ENCODE measurements at regions not wholly inside any gene's neighbourhood (a gene's known extent, or its start where the extent isn't known, plus 50 kb on each side); places are given as distances from the start of the nearest gene placed in this dataset.
A peak's percentile ranks its signal among the peaks of the same experiment; 100 is the strongest.

DNA sequence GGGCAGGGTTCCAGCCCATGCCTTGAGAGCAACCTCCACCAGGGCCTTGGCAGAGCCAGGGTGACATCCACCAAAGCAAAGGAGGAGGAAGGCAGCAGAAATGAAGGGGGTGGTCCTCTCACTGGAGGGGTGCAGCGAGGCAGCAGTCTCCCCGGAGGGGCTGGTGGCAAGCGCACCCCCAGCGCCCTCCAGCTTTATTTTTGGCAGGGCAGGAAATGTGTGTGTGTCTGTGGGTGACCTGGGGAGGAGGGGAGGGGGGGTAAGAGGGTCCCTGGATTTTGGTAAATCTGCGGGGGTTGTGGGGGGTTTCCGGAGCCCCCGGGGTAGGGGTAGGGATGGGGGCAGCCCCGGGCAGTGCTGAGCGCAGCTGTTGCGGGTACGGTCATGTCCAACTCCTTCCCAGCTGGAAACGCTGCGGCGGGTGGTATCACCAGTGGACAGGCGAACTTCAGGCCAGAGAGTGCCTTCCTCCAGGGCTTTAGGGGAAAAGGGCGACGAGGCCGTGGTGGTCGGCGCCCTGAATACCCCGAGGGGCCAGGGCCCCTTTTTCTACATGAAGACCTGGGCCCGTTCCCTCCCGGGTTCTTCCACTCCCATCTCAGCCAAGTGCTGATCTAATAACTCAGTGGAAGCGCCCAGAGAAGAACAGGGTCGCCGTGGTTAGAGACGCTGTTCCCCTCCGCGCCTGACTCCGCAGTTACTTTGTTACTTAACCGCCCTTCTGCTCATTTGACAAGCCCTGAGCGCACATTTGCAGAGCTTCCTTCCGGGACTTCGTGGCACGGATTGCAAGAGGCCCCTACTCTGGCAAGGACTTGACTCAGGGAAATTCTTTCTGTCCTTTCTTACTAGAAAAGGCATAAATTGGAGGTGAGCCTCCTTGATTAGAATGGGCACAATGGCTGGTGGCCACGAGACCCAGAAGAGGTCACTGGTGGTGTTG lies 55.2 kb downstream of the FOS start:
- peak; percentile 49 for DNase-seq (ENCODE audit: low spot score)

DNA sequence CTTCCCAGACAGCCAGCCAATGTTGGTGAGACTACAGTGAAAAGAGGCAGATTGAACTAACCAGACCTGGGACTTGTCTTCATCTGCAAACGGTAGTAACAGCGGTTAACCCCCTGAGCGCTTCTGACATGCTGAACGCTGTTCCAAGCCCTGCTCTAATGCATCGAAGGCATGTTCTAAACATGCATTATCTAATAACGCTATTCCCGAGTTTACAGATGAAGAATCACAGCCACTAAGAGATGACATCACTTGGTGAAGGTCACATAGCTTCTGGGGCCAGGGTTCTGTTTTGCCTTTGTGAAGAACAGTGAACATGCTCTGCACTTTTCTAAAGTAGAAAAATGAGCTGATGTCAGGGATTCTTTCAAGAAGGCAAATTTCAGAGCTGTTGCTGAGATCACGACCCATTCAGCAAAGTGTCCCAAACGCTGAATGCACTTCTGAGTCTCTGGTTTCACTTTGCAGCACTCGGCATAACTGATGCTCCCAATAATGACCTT lies 56.0 kb downstream of the FOS start:
- no peak for DNase-seq (ENCODE audit: low spot score)

DNA sequence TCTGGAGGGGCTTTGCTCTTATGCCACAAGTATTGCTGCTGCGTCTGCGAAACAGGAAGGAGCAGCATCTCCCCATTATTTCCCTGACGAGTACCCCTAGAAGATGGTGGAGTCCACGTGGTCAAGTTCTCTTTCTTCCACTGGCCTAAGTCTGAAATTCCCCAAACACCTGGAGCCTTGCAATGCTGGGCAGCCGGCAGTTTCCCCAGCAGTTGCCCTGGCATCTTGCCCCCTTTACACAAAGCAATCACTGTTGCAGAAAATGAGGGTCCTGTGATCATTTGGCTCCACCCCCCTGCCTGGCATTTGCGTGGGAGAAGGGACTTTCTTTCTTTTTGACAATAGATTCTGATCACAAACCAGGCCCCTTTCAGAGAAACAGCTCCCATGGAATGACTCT lies 56.9 kb downstream of the FOS start:
- peak; percentile 65 for DNase-seq (ENCODE audit: low spot score)

DNA sequence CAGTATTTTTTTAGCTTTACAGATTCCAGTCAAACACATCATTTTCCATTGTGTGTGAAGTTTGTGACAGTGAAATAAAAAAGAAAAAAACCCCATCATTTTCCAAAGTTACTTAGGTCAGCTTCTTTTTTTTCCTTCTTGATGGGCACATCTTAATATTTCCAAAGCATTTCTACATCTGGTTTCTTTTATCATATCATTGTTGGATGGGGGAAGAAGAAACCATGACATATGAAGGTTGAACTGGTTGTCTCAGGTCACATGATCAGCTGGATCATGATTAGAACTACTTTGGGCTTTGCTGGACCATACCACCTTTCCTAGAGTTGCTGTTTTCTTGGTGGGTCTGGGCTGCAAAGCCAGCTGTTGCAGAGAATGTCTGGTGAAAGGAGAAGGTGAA lies 59.8 kb downstream of the FOS start:
- no peak for DNase-seq (ENCODE audit: low spot score)

DNA sequence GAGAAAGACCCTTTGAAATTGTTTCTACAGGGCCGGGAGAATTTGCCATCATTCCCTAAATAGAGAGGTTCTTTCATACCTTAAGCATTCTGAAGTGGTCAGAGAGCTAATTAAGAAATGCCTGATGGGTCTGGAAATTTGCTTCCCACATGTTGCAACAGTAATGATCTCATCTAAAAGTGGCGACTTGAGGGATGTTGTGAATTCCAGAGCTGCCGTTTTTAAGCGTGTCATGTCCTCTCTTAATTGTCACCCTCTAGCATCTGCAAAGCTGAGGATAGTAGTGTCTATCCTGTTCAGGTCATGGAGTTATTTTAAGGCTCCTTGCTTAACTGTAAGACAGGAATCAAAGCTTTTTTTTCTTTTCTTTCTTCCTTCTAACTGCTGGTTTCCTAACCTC lies 60.4 kb downstream of the FOS start:
- DNase-seq (ENCODE audit: low spot score): no peak

DNA sequence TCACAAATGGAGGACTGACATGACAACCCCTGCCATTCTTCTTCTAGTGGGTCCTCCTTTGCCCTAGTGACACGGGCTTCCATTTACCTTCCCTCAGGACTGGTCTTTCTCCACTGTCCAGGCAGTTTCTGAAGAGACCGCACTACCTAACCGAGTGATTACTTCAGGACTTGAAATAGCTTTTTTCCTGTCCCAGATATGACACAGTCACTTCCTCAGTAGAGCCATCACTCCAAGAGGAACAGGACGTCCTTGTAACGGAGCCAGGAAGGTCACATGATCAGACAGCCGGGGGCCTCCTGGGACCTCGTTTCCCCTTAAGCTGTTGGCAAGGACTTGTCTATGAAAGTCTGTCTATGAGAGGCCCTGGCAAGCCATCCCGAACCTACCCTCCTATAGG lies 62.3 kb downstream of the FOS start:
- DNase-seq (ENCODE audit: low spot score): peak; percentile 85

DNA sequence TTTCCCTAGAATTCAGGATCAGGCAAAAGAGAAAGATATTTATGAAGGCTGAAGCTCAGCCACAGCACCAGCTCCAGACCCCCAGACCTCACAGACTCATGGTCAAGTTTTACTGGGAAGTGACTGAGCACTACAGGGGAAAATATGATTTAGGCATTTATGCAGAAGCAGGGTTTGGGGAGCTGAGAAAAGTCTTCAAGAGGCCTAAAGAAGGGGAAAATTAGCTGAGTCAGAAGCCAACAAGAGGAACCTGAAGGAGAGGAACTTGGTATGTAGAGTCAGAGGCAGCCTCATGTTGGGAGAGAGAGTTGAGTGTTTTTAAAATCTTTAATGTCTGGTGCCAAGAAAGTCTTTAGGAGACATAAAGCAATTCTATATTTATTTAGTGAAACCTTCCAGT lies 63.0 kb downstream of the FOS start:
- peak; percentile 72 for DNase-seq (ENCODE audit: low spot score)

DNA sequence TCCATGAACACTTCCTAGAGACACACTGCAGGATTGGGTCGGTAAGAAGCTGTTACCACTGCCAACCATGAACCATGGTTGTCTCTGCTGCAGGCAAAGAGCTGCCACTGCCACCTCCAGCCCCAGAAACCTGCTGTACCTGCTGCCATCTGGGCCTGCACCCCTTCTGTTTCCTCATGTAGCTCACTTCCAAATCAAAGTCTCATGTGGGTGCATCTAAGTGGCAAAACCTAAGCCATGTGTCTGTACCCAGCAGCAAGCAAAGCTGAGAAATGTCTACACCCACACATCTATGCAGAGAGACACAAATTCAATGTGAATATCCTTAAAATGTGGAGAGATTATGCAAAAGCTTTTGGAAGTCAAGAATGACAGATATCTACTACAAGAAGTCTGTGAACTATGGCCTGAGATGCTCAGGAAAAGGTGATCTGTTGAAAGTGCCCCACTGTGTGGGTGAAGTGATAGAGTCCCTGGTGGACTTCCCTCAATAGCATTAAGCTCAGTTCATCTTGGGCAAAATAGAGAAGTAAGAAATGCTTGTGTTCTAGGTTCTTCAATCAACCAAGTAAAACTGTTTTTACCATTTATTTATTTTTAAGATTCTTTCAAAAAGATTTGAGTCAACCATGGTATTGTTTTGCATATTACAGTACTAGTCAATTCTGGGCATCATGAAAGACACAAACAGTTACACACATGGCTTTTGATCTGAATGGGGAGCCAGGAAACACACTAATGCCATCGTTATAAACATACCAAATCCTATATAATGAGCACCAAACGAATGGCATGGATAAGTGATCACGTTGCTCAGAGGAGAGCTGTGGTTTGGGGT lies 64.4 kb downstream of the FOS start:
- no peak for DNase-seq (ENCODE audit: low spot score)

DNA sequence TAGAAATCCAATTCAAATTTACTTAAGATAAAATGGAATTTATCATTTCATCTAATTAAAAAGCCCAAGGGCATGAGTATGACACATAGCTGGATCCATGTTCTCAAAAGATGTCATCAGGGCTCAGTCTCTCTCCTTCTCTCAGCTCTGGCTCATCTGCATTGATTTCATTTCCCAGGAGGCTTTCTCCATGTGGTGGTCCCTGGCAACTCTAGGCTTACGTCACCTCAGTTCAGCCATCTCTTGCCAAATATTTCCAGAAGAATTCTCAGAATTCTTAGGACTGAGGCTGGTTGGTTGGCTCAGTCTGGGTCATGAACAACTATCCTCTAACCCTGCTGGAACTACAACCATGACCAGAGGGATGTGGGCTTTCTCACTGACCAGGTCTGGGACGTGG lies 65.3 kb downstream of the FOS start:
- DNase-seq (ENCODE audit: low spot score): no peak

DNA sequence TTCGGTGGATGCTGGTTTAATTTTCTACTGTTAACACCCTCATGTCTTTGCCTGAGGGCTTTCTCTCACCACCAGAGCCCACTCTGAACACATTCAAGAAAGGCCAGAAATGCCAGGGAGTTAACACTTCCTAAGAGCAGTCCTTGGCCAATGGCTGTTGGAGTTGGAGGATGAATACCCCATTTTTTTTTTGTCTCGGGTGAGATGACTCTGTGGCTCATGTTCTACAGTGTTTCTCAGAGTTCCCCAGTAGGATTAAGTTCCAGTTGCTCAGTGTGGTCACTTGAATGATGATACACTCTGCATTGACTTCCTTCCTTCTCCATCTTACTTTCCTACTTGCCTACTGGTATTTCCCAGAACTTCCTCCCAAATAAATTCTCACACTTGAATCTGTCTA lies 65.8 kb downstream of the FOS start:
- DNase-seq (ENCODE audit: low spot score): no peak

DNA sequence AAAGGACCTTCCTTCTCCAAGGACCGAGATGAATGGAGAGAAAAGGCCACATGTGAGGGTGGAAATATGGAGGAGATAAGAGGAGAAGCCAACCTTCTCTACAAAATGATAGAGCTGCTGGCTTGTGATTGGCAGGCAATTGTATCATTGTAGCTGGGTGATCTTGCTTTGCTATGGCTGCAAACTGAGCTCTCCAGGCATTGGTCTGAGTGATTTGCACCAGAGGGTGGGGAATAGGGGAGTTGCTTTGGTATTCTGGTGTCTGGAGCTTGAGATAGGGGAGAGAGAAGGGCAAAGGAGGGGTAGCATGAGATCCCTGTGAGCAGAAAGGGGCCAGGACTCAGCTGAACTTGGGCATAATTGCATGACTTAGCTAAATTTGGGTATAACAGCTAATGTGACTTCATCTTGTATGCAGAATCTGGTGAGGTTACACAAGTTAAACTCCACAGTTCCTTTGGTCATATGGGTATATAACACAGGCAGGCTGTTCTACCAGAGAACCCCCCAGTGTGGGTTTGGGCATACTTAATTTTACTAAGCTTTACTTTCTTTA lies 72.0 kb downstream of the FOS start:
- no peak for DNase-seq (ENCODE audit: low spot score)

DNA sequence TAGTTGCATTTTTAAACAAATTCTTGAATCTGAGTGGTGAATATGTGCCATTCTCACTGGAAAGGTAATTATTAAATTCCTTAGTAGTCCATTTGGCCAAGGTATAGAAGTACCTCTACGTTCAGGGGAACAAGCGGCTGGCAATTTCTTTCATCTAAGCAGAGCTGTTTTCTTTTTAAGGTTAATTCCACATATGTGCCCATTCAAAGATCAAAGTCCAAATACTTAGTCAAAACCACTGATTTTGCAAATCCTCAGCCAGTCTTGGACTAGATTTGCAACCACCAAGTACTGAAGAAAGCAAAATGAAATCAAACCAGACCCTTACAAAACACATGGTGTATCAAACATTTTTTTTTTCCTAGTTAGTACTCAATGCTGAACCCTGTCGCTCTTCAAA lies 68.7 kb upstream of the JDP2 start:
- DNase-seq (ENCODE audit: low spot score): no peak

DNA sequence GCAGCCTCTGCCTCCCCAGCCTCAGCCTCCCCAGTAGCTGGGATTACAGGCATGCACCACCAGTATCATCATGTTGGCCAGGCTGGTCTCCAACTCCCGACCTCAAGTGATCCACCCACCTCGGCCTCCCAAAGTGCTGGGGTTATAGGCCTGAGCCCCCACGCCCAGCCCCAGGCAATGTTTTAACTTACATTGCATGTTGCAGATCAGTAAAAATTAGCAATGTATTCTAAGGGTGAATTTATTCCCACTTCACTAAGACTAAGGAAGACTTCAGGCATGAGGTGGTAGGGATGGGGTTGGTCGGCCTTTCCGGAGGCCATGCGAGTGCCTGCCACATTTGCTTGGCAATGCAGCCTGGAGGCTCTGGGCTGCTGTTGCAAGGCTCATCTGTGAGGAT lies 66.8 kb upstream of the JDP2 start:
- no peak for DNase-seq (ENCODE audit: low spot score)

DNA sequence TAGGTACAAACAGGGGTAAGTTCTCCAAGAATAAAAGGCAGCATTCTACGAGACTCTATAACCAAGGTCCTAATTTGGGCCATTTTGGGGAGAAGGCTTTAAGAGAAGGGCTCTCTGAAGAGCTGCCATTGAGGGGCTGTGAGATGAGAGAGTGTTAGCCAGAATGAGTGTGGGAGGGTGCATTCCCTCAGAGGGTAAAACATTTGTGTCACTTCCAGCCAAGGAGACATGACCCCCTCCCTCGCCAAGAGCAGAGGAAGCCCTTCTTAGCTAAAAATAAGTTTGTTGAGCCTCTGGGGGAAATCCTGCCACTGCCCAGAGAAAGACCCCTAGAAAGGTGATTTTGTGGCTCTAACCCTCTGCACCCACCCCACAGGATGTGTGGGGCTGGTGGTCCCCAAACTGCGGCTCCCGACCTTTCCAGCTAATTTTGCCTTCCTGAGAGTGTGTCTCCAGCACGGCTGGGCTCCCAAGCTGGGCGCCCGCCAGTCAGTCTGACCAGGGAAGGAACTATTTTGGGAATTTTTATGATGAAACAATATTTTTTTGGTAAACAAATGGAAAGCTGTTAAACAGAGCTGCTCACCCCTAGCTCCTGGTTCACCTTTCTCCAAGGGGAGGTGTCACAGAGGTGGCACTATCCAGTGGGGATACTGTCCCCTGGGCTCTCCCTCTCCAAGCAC lies 65.9 kb upstream of the JDP2 start:
- no peak for DNase-seq (ENCODE audit: low spot score)

DNA sequence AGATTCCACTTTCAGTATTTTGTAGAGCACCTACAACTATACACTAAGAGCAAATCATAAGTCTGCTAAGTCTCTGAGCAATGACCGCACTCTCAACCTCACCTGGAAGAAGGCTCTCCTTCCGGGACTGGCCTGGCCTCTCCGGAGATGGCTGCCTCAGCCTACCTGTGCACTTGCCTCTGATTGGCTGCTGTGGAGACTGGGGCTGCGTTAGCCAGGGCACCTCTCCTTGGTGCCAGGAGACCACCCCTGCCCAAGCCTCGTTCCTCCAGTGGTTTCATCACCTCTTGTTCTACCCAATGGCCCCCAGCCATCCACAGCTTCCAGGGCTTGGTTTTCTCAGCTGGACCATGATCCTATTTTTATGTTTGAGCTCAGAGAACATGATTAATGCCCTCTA lies 64.7 kb upstream of the JDP2 start:
- DNase-seq (ENCODE audit: low spot score): no peak

DNA sequence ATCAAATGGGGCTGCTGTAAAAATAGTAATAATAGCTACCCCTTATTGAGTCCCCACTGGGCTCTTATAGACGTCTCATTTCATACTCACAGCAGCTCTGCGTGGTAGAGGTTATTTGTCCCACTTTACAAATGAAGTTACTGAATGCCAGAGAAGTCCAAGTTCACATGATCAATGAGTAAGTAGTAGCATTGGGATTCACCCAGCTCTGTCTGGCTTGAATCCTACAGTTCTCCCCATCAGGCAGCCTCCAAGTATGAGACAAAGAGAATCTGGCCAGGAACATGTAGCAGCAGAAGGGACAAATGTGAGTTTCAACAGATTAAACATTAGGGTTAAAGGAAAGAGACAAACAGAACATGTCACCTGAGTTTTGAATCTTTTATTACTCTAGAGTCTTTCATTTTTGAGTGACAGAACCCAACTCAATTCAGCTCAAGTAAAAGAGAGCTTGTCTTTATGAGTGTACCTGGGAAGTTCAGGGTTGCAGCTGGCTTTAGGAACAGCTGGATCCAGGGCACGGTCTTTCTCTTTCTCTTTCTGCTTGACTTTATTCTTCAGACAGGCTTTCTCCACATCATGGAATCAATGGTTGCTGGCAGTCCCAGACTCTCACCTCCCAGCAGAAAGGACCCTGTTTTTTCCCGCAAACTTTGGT lies 64.1 kb upstream of the JDP2 start:
- DNase-seq (ENCODE audit: low spot score): no peak

DNA sequence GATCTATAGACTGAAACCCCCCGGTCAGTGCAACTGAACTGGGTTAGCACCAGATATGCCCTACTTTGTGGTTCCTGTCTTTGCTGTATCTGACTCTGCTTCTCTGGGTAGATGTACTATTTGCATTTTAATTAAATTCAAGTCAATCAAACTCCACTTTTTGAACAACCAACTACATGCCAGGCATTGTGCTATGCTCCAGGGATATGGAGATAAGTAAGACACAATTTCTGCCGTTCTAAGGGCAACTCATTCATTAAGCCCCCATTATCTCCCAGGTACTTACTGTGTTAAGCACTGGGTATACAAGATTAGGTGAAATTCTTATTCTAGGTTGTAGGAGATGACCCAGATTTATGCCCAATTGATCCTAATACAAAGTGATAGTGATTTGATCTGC lies 62.7 kb upstream of the JDP2 start:
- no peak for DNase-seq (ENCODE audit: low spot score)

DNA sequence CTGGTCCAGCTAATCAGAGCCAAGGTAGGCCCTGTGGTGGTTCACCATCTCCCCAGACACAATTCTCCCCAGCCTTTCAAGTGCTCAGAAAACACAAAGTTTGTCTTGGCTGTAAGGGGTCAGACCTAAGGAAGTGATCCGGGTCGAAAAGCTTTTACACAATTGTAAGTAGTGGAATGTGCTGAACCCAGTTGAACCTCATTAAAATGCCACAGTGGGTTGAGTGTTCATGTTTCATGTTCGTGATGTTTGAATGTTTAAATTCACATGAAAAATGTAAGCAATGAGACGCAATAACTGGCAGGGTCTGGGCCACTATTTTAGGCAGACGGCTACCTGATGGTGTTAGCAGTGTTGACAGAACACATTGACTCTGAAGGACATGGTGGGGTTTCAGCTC lies 60.9 kb upstream of the JDP2 start:
- DNase-seq (ENCODE audit: low spot score): no peak

DNA sequence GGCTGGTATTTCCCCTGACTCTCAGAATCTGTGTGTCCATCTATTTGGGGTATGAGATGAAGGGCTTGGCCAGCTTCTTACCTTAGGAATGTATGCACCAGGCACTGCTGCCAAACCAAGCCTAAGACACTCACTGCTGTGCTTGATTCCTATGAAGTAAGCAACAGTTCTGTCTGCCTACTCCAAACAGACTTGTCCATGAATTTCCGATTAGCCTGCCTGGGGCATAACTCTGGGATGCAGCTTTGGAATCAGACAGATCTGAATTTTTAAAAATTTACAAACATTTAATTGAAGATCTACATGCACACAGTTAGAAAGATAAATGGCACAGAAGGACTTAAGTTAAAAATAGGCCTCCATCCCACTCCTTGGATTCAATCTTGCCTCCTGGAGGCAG lies 59.5 kb upstream of the JDP2 start:
- DNase-seq (ENCODE audit: low spot score): no peak

DNA sequence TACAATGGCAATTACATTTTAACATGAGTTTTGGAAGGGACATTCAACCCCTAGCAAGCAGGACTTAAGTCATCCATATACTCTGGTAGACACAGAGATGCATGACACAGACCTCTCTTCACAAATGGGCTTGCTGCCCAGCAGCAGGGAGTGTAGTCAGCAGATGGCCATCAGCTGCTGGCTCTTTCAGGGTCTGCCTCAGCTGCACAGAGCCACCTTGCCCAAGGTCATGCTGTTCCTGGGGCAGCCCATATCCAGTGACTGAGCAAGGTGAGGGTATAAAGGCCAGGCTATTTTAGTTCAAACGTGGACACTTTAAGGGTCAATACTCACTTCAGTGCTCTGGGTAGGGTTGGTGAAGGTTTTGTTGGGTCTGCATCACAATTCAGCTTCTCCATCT lies 58.3 kb upstream of the JDP2 start:
- peak; percentile 20 for DNase-seq (ENCODE audit: low spot score)

DNA sequence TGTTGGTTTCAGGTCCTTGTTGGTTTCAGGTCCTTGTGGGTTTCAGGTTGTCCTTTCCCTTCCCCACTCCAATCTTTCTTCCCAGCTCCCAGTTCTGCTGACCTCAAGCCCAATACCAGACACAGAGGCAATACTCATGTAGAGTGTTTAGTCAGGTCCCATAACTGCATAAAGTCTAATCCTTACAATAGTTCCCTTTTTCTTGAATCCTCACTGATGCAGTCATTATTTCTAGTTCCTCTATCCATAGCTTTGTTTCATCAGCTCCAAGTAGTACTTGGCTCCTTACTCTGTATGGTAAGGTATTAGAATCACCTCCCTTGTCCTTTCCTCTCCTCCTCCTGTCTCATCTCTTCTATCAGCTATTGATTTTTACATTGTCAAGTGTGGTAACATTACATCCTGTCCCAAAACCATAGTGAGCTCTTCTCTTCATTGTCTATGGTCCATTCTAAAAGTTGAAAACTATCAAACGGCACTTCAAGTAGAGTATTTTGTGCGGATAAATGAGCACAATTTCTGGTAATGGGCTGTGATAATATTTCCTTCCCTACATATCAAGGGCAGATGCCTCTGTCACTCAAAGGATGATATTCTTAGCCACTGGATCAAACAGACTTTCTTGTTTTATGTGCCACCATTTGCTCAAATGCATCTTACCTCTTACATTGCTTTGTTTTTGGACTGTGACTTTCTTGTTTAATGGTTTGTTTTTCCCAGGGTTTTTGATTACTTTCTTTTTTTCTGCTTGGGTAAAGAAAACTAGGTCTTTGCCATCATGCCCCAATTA lies 57.2 kb upstream of the JDP2 start:
- peak; percentile 26 for DNase-seq (ENCODE audit: low spot score)

All from pons (tissue), 1 donor.